Ecto neural progenitor cell (in vitro differentiated cells): ENCODE measurements at regions not wholly inside any gene's neighbourhood (a gene's known extent, or its start where the extent isn't known, plus 50 kb on each side); places are given as distances from the start of the nearest gene placed in this dataset.
"Not testable (repeated sequence)": the region's sequence is repeated elsewhere in the genome, so short reads cannot be mapped to it uniquely, and the experiment has no call there.

Experiments
- DNase-seq: peaks from one replicate; pipeline ENCODE4 v3.0.0-alpha.2; 2018; ENCODE audit warnings: low spot score

DNA sequence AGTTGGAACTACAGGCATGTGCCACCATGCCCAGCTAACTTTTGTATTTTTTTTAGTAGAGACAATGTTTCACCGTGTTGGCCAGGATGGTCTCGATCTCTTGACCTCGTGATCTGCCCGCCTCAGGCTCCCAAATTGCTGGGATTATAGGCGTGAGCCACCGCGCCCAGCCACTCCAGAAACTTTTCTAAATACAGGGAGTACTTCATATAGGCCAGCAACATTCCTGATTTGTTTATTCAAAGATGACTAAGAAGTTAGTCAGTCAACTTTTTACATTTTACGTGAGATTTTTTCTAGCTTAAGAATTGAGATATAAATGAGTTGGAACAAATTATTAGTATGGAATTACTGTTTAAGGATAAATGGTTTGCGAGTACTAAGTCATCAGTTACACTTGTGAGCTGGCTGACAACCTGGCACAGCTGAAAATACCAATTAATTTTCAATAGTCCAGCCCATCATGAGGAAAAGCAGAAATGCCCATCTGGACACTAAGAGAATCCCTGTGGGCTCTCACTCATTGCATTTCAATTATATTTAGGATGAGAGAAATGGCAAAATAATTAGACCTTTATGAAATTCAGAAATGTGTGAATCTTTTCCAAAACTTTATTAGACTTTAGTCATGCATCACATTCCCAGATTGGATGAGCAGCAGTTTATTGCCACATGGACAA is 430.8 kb upstream of the SPATA31A3 start:
- DNase-seq = not testable (repeated sequence)

DNA sequence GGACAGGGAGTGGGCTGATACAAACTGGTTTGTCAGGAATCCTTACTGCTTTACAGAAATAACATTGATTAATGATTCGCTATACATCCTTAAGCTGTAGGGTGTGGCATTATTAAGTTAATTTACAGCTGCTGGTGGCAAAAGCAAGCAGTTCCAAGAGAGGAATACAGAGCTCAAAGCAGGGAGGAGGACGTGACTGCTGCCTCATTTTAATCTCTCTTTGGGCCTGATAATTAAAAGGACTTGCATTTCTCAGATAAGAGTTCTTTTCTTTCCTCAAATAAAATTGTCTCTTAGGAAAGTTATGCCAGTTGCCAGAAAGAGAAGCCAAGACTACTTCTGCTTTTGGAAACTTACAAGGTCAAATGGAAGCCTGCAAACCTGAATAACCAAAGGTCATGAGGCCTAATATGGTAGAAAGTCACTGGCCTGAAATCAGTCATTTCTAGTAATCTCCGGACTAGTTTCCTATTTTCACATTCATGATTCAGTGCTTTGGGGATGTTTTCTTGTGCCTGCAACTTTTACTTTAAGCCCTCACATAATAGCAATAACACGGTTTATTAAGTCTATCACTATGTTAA is 426.2 kb upstream of the SPATA31A3 start:
- DNase-seq = not testable (repeated sequence)

DNA sequence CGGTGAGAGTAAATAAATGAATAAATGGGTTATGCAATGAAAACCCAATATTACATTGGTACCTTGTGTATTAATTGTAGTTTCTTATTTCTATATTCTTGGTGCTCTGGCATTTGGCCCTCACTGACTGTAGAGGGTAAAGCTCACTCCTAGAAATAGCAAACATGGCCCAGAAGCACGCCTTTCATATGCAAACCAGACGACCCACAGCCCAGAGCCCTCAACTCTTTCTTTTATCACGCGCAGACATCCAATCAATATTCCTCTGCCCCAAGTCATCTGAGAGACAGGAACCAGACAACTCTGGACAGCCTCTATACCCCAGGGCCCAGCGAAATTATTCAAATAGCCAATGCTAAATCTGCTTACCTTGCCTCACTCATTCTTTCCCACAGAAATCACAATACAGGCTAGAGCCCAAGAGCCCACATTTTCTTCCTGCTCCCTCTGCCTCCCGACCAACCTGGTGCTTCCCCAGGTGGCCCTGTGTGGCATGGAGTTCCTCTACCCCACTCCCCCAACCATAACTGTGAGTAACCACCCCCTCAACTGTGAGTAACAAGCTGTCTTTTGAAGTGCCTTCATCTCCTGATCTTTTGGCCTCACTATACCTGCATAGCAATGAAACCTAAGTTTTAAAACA is 425.1 kb upstream of the SPATA31A3 start:
- not testable (repeated sequence) for DNase-seq

DNA sequence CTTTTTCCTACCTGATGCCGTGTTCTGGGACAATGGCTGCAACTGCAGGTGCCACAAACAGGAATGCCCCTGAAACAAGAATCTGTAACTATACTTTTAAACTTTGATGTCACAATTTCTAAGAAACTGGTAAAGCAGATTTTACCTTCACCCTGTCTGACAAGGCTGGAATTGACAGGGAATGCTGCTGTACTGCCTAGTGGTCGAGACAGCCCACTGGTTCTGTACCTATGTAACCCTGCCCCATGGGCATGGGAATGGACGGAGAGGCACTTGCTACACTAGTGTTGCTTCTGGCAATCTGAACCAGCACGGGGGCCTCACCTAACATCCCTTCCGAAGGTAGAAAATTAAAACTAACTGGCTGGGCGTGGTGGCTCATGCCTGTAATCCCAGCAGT is 424.3 kb upstream of the SPATA31A3 start:
- DNase-seq = peak; percentile 19

DNA sequence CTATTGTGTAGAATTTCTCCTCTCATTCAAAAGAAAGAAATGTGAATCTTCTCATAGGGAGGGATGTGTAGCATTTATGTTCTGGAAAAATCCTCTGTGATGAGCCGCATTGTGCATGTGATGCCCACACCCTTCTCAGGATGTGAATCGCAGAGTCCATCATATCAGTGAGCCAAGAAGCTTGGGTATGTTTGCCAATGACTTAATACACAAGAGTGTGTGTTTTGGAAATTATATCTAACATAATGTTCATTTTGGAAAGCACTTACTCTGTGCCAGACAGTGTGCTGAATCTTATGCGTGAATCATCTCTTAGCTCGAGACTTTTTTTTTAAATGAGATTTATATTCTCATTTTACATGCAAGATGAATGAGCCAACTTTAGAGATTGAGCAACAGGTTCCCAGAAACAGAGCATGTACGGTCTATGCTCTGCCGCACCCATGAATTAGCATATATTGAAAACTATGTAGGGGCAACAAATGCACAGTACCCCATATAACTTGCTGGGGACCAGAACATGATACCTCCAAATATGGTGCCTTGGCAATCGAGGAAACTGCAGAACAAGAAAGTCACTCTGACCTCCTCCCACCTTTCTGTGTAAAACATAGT is 418.4 kb upstream of the SPATA31A3 start:
- DNase-seq = not testable (repeated sequence)

DNA sequence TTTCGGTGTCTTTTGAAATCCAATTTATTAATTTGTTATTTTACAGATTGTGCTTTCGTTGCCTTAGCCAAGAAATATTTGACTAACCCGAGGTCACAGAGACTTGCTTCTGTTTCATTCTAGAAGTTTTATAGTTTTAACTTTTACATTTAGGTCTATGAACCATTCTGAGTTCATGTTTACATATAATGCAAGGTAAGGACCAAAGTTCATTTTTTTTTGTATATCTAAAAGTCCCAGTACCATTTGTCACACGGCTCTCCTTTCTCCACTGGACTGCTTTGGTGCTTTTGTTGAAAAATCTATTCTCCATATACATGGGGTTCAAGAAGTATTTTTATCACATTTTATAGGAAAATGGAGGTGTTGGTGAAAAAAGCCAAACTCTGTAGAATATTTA is 411.4 kb upstream of the SPATA31A3 start:
- DNase-seq = not testable (repeated sequence)

DNA sequence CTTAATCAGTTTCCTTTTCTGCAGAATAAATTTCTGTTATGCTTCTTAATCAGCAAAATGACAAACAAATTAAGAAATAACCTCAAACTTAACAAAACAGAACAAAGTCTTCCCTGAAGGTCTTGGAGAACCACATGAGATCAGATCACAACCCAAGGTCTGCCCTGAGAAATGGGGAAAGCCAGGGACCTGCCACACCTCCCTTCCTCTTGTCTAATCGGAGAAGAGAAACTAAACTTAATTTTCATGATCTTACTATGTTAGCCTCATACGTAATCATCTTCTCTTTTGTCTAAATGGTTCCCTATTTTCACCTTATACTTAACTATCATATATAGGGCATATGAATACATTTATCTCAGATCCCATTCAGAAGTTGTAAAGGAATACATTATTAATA is 405.4 kb upstream of the SPATA31A3 start:
- DNase-seq = not testable (repeated sequence)

DNA sequence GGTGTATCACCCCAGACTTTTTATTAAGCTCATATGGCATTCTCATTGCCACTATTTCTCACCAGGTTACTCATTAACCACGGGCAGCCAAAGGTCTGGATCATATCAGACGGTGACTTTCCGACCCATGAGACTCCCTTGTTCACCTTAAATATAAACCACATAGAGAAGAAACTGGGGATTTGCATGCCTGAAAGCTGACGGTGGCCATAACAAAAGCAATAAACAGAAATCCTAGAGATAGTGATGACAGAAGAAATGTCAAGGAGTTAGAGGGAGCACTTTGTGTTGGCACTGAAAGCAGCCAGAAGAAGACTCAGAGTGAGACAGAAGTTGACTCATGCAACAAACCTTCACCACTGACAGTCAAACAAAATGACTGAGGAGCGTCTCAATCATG is 402.4 kb upstream of the SPATA31A3 start:
- not testable (repeated sequence) for DNase-seq

DNA sequence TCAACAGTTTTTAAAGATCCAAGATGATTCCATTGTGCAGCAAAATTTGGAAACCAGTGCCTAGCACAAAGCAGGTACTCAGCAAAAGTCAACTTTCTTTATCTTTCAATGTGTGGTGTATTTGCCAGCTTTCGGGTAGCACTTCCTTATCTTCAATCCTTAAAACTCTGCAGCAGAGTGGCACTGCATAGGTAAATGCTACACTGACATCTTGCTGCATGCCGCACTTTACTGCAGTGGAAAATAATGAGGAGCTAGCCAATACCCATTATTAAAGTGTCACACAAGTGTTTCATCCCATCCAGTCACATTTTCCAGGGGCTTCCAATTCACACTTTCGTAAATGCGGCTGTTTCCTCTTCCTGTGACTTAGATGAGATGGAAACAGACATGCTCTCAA is 401.7 kb upstream of the SPATA31A3 start:
- DNase-seq = not testable (repeated sequence)

DNA sequence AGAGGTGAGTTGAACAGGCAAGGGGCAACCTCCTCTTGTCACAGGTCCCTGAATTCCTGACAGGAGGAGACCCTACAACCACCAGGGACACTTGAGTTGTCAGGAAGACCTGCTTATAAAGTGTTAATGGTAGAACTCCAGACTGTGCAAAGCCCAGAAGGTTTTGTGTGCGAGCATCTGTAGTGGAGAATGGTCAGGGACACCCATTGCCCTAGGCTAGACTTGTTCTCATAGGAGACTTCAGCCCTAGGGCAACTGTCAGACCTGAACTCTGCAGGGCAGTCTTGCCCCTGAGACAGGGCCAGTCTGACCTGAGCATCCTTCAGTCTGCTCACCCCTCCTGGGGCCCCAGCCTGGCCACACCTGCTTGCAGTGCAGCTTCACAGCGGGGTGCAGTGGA is 377.3 kb upstream of the SPATA31A3 start:
- not testable (repeated sequence) for DNase-seq

DNA sequence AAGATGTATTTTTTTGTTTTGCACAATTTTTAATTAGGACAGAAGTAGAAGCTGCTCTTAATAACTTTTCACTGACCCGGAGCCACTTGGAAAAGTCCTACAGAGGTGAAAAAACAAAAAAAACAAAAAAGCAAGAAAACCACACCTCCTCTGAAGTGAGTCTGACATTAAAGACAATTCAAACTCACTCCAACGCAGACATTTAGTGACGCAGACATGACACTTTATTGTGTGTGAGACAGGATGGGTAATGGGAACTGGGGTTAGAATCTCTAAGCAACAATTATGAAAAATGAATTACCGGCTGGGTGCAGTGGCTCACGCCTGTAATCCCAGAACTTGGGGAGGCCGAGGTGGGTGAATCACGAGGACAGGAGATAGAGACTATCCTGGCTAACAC is 370.0 kb upstream of the SPATA31A3 start:
- not testable (repeated sequence) for DNase-seq

DNA sequence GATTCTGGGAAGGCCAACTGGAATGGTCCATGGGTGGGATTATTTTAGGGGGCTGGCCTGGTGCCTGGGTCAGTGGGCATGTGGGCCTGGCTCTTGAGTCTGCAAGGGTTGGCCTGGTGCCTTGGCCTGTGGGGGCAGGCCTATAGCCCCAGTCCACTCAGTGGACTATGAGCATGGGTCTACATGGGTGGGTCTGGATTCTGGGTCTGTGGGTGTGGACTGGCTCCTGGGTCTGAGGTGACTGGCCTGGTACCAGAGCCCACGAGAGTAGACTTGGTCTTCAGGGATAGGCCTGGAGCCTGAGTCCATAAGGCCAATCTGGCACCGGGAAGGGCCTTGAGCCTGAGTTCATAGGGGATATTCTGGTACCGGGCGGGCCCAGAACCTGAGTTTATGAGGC is 361.6 kb upstream of the SPATA31A3 start:
- DNase-seq = not testable (repeated sequence)

DNA sequence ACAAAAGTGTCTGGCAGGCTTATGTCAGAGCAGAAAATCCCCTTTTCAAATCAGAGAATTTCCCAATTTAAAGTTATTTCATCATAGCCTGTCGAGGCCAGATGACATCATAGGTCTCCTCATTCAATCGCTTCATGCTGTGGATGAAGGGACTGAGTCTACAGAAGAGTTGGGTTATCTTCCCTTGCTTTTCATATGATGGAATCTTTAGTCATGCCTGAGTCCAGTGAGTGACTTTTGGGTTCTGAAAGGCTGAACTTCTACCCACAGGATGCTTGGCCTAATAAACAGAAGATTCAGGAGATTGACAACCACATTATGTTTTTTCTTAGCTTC is 357.0 kb upstream of the SPATA31A3 start:
- DNase-seq = not testable (repeated sequence)

DNA sequence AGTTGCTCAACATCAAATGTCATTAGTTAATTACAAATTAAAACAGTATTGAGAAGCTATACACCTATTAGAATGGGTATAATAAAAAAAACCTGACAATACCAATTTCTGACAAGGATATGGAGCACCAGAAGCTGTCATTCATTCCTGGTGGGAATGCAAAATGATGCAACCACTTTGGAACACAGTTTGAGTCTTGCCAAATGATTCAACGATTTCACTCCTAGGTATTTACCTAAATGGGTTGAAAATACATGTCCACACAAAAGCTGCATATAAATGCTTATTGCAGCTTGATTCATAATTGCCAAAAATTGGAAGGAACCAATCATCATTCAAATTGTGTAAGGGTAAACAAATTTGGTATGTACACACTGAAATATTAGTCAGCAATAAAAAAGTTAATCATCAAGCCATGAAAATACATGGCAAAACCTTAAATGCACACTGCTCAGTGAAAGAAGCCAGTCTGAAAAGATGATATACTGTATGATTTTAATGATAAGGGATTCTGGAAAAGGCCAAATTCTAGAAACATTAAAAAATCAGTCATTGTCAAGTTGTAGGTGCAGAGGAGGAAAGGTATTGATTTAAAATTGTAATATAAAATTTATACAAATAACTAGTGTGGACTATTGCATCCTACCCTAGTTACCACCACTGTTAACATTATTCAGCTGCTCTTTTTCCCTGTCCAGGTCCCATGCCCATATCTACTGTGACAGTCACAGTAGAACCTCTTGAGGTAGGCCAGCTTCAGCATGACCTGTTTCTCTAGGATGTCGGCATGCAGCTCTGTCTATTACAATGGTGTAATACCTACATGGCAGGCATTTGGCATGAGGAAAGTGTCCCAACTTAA is 356.4 kb upstream of the SPATA31A3 start:
- not testable (repeated sequence) for DNase-seq

DNA sequence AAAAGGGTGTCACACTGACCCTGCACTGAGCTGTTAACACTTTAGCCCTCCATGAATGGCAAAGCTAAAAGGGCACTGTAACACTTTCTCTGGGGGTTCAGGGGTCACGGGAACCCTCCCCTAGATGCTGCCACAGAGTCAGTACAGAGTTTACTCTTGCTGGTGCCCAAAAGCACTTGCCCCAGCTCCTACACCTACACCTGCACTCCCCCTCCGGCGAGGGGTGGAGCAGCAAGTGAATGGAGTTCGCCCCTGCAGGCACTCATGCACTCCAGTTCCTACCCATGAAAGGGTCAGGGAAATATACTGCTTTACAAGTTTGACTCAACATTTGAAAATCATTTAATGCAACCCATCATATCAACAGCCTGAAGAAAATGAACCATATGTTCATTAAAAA is 355.7 kb upstream of the SPATA31A3 start:
- not testable (repeated sequence) for DNase-seq

DNA sequence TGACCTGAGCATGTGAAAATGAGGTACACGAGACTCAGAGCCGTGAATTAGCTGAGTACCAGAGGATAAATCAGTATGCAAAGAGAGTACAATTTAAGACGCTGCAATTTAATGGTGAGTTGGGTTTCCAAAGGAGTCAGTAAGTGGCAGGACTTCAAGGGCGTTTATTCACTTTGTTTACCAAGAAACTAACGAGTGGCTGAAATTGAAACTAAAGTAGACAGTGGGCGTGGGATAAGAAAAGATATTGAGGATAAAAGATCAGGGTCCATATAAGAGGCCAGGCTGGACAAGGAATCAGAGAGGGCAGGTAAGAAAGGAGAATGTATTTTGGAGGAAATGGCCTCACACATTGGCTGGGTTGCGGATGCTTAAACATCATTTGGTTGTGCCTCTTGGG is 346.9 kb upstream of the SPATA31A3 start:
- DNase-seq = not testable (repeated sequence)

DNA sequence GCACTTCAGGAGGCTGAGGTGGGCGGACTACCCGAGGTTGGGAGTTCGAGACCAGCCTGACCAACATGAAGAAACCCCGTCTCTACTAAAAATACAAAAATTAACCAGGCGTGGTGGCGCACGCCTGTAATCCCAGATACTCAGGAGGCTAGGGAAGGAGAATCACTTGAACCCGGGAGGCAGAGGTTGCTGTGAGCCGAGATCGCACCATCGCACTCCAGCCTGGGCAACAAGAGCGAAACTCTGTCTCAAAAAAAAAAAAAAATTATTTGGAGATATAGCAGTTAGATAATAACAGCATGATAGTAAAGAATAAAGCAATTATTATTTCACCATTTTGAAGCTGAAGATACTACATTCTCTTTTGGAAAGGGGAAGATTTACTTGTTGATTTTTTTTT is 345.9 kb upstream of the SPATA31A3 start:
- not testable (repeated sequence) for DNase-seq

DNA sequence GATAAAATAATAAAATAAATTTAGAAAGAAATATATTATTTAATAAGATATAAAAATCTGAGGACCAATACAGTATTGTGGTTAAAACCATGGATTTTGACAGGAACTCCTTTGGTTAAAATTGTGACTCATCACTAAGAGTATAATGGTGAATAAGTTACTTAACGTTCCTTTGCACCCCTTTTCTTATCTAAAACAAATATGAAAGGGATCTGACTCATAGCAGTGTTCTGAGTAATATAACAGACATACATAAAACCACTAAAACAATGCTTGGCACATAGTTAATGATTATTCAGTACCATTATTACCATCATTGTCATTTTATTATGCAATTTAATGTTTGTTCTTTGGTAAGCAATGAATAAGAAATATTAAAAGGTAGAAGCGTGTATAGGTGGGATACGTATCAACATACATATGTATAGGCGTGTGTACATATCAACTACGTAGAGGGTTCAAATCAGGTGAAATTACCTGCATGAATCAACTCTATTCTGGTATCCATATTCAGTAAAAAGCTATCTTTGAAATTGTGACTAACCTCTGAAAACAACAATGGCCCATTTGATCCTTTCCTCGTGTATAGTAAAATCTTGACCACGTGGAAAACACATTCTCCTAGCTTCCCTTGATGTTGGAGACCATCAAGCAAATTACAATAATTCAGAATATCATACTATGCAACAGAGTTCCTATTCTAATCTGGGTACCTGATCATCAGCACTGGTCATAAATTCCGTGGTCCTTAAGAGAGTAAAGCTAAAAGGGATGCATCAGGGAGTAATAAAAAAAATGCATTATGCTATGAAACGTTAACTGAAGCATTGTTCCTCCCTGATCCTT is 342.6 kb upstream of the SPATA31A3 start:
- DNase-seq = not testable (repeated sequence)

DNA sequence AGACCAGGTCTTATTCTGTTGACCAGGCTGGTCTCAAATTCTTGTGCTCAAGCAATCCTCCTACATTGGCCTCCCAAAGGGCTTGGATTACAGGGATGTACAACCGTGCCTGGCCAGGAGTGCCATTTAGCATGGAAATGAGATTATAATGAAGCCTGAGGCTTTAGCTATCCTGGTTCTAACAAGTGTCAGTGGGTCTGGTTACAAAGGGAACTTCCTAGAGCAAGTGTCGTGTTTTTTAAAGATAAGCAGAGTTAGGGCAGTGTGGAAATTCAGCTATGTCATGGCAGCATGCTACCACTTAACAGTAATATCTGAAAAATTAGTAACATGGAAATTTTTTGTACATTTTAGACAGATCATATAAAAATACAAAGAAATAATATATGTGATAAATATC is 339.3 kb upstream of the SPATA31A3 start:
- DNase-seq = not testable (repeated sequence)

DNA sequence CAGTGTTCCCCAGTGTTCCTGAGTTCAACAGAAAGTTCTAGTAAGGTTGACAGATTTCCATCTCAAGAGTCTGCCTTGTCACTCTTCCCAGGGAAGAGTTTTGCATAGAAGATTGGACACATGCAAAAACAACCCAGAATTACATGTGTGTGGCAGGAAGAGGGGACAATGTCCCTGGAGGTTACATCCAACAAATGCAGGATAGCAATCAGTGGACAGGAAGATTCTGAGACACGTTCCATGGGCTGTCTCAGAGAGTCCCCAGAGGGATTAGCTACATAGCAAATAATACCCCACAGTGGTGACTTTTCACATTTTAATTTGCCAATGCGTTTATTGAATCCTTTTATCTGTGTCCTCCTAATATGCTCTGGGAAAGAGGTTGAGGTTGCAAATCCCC is 321.1 kb upstream of the SPATA31A3 start:
- DNase-seq = not testable (repeated sequence)

DNA sequence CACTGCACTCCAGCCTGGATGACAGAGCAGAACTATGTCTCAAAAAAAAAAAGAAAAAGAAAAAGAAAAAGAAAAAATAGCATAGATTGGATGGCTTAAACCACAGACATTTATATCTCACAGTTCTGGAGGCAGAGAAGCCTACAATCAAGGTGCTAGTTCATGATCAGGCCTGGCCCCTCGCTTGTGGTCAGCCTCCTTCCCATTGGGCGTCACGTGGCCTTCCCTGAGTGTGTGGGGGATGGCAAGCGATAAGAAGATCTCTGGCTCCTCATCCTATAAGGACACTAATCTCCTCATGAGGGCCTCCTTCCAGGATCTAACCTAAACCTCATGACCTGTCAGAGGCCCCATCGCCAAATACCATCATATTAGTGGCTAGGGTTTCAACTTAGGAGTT is 320.2 kb upstream of the SPATA31A3 start:
- DNase-seq = not testable (repeated sequence)
